ENCODE measurements at regions not wholly inside any gene's neighbourhood (a gene's known extent, or its start where the extent isn't known, plus 50 kb on each side); places are given as distances from the start of the nearest gene placed in this dataset.
"Not testable (repeated sequence)": the region's sequence is repeated elsewhere in the genome, so short reads cannot be mapped to it uniquely, and the experiment has no call there.

DNA sequence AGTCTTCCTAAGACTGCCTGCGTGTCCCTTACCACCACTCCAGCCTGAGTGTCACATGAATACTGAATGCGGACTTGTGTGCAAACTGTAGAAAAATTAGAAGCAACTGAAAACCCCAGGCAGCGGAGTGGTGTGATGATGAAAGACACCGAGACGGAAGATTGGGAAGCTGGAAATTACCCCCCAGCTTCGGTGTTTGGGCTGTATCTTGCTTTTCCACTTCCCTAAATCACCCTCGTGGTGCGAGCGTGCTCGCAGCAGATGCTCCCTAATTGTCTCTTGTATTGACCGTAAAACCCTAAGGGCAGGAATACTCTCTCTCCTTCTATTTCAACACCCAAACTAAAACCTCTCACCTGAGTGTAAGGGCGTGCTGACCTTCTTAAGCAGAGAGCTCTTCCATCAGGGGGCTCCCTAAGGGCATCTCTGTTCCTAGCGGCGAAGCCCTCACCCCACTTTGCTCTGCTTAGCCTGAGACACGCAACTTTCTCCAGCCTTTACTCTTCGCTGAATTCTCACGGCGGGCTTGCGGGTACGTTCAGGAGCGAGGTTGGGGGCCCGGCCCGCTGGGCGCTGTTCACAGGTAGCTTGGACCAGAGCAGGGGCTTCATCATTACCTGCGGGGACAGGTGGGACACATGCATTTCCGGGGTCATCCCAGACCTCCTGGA lies 62.4 kb downstream of the CRYBB2 start:
- TF ChIP-seq, protein P1, sequence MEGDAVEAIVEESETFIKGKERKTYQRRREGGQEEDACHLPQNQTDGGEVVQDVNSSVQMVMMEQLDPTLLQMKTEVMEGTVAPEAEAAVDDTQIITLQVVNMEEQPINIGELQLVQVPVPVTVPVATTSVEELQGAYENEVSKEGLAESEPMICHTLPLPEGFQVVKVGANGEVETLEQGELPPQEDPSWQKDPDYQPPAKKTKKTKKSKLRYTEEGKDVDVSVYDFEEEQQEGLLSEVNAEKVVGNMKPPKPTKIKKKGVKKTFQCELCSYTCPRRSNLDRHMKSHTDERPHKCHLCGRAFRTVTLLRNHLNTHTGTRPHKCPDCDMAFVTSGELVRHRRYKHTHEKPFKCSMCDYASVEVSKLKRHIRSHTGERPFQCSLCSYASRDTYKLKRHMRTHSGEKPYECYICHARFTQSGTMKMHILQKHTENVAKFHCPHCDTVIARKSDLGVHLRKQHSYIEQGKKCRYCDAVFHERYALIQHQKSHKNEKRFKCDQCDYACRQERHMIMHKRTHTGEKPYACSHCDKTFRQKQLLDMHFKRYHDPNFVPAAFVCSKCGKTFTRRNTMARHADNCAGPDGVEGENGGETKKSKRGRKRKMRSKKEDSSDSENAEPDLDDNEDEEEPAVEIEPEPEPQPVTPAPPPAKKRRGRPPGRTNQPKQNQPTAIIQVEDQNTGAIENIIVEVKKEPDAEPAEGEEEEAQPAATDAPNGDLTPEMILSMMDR (conservative IDR thresholded peaks at IDR 0.05; ENCODE audit: low read depth, low read length) = no peak
- H3K4me3 ChIP-seq (ENCODE audit: low read depth, low read length) = no peak overlapping the region
- no peak for DNase-seq (ENCODE audit: low read depth)

DNA sequence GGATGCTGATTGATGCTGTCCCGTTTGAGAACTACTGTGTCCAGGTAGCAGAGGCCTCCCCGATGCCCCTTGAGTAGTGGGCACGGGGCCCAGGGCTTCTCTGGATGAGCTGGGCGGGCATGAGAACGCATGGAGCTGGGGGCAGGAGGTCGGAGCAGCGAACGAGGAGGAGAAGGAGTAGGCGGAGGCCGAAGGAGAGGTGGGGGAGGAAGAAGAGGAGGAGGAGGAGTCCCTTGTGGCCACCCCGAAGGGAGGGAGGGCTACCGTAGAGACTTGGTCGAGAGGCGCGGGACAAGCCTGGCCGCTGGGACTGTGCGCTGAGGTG lies 62.9 kb downstream of the CRYBB2 start:
- DNase-seq (ENCODE audit: low read depth) = no peak
- no peak overlapping the region for H3K4me3 ChIP-seq (ENCODE audit: low read depth, low read length)
- TF ChIP-seq, protein P1 (conservative IDR thresholded peaks at IDR 0.05; ENCODE audit: low read depth, low read length) = no peak

GRCh38 chr22:25282671-25283561 lies 63.5 kb downstream of the CRYBB2 start:
- H3K4me3 ChIP-seq (ENCODE audit: low read depth, low read length) = no peak overlapping the region
- no peak for DNase-seq (ENCODE audit: low read depth)
- TF ChIP-seq, protein P1 (conservative IDR thresholded peaks at IDR 0.05; ENCODE audit: low read depth, low read length) = no peak

GRCh38 chr22:25288481-25288880 lies 69.0 kb downstream of the CRYBB2 start:
- DNase-seq (ENCODE audit: low read depth); H3K4me3 ChIP-seq (ENCODE audit: low read depth, low read length): not testable (repeated sequence)

DNA sequence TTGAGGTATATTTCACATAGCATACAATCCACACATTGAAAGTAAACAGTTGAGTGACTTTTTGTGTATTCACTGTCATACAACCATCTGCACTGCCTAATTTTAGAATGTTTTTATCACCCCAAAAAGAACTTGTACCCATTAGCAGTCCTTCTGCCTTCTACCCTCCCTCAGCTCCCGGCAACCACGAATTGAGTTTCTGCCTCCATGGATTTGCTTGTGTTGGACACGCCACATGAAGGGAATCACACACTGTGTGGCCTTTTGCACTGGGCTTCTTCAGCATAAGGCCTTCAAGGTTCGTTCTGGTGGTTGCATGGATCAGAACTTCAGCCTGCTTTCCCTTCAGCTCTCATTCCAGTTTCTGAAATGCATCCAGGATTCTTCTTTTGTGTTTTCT lies 82.5 kb downstream of the CRYBB2 start:
- not testable (repeated sequence) for H3K4me3 ChIP-seq (ENCODE audit: low read depth, low read length); DNase-seq (ENCODE audit: low read depth)

- H3K4me3 ChIP-seq (ENCODE audit: low read depth, low read length); DNase-seq (ENCODE audit: low read depth): not testable (repeated sequence)
Observed at GRCh38 chr22:25309586-25309985, 90.1 kb downstream of the CRYBB2 start.

DNA sequence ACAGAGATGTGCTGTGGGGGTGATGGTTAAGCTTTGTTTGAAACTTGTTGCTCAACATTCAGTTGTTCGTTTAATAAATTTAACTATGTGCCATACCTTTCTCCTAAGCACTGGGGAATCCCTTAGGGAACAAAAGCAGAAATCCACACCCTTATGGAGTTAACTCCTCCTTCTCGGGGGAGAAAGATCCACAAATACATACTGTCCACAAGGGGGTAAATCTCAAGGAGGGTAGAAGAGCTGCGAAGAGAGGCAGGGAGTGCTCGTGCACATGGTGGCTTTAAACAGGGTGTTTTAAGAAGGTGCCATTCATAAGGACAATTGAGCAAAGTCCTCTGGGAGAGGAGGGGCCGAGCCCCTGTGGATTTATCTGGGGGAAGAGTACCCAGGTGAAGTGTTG lies 92.5 kb downstream of the CRYBB2 start:
- H3K4me3 ChIP-seq (ENCODE audit: low read depth, low read length); DNase-seq (ENCODE audit: low read depth): not testable (repeated sequence)

GRCh38 chr22:25318081-25318823 lies 98.8 kb downstream of the CRYBB2 start:
- TF ChIP-seq, protein P1 (conservative IDR thresholded peaks at IDR 0.05; ENCODE audit: low read depth, low read length) = no peak
- DNase-seq (ENCODE audit: low read depth) = no peak
- H3K4me3 ChIP-seq (ENCODE audit: low read depth, low read length) = no peak overlapping the region
